Activated naive CD4-positive, alpha-beta T cell treated with anti-CD3 and anti-CD28 coated beads, Interleukin-2, amount 10 ng/mL, durations not matched to agents 7 days and 5 days (primary cell): ENCODE measurements at regions not wholly inside any gene's neighbourhood (a gene's known extent, or its start where the extent isn't known, plus 50 kb on each side); places are given as distances from the start of the nearest gene placed in this dataset.
"Not testable (repeated sequence)": the region's sequence is repeated elsewhere in the genome, so short reads cannot be mapped to it uniquely, and the experiment has no call there.

Experiments used
- CTCF ChIA-PET: fragments of 350-600 bp; sonication (Branson Sonifier 250); formaldehyde crosslinking; loops from one replicate; lab custom pipeline; 2021; ENCODE audit warnings: antibody characterized with exemption; lab: Charles Lee
- DNase-seq: peaks from one replicate; pipeline ENCODE4 v3.0.0-alpha.2; 2020
- H3K27ac Mint-ChIP-seq: one replicate; pipeline ENCODE4 v1.8.0; 2021; ENCODE audit warnings: mild to moderate bottlenecking, moderate library complexity, mixed read lengths
- H3K27me3 Mint-ChIP-seq: one replicate; pipeline ENCODE4 v1.8.0; 2021; ENCODE audit warnings: mild to moderate bottlenecking, mixed read lengths
- H3K36me3 Mint-ChIP-seq: one replicate; pipeline ENCODE4 v1.8.0; 2021; ENCODE audit warnings: mixed read lengths
- H3K4me1 Mint-ChIP-seq: one replicate; pipeline ENCODE4 v1.8.0; 2021; ENCODE audit warnings: mixed read lengths
- H3K4me3 Mint-ChIP-seq: one replicate; pipeline ENCODE4 v1.8.0; 2021; ENCODE audit warnings: mild to moderate bottlenecking, moderate library complexity, mixed read lengths
- H3K9me3 Mint-ChIP-seq: one replicate; pipeline ENCODE4 v1.8.0; 2021; ENCODE audit warnings: mixed read lengths

GRCh38 chr7:68744036-68744435 lies 854.2 kb upstream of the AUTS2 start:
- Mint-ChIP-seq H3K36me3 (no peaks in the 10 kb centered on the region), H3K9me3 (peaks cover 20% of the 10 kb centered on the region), H3K4me1 (no peaks in the 10 kb centered on the region), H3K4me3 (no peak overlapping the region), H3K27ac (no peak overlapping the region), H3K27me3 (no peaks in the 10 kb centered on the region)
- DNase-seq: no peak
- CTCF ChIA-PET: no interaction called here

GRCh38 chr7:68748934-68749900 lies 849.1 kb upstream of the AUTS2 start:
- no peaks in the 10 kb centered on the region for H3K36me3 Mint-ChIP-seq
- H3K27me3 Mint-ChIP-seq: no peaks in the 10 kb centered on the region
- H3K9me3 Mint-ChIP-seq: peaks cover 19% of the 10 kb centered on the region
- H3K27ac Mint-ChIP-seq: no peak overlapping the region
- no peaks in the 10 kb centered on the region for H3K4me1 Mint-ChIP-seq
- CTCF ChIA-PET: no interaction called here
- no peak for DNase-seq
- H3K4me3 Mint-ChIP-seq: no peak overlapping the region

DNA sequence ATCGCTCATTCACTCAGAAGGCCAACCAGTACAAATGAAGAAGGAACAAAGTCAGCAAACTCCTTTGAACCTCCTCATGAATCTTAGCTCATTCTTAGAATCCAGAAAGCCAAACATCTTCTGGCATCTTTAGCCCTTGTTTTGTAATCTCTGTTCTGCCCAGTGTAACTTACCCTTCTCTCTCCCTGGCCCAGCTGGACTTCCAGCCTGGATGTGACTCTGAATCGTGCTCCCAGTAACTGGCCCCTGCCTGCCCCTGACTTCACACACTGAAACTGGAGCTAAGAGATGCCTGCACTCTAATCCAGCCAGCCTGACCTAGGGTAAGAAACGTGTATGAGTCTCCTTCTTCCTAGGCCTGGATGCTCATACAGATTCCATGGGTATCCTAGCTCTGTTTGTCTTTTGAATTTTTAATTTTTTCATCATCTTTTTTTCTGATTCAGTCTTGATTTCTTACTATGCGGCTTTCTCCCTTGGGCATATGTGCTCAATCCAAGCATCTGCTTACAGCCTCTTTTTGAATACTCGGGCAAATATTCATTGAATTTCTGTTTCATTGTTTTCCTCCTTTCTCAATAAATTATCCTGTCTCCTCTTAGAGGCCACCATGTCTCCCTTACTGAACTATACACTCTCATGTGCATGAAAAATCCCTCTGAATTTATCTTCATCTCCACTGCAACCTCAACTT lies 845.6 kb upstream of the AUTS2 start:
- no peak for DNase-seq
- H3K27ac Mint-ChIP-seq: no peak overlapping the region
- H3K4me1 Mint-ChIP-seq: no peaks in the 10 kb centered on the region
- H3K4me3 Mint-ChIP-seq: no peak overlapping the region
- no peaks in the 10 kb centered on the region for H3K36me3 Mint-ChIP-seq
- H3K9me3 Mint-ChIP-seq: peaks cover 19% of the 10 kb centered on the region
- H3K27me3 Mint-ChIP-seq: no peaks in the 10 kb centered on the region
- CTCF ChIA-PET: no interaction called here

- H3K27me3 Mint-ChIP-seq: no peaks in the 10 kb centered on the region
- DNase-seq: no peak
- H3K4me3 Mint-ChIP-seq: no peak overlapping the region
- no peaks in the 10 kb centered on the region for H3K36me3 Mint-ChIP-seq
- no peaks in the 10 kb centered on the region for H3K4me1 Mint-ChIP-seq
- no peak overlapping the region for H3K27ac Mint-ChIP-seq
- peaks cover 18% of the 10 kb centered on the region for H3K9me3 Mint-ChIP-seq
- CTCF ChIA-PET: no interaction called here
These were observed 843.9 kb upstream of the AUTS2 start for GRCh38 chr7:68754414-68754813.

GRCh38 chr7:68756986-68757495 lies 841.2 kb upstream of the AUTS2 start:
- Mint-ChIP-seq H3K4me3 (no peak overlapping the region), H3K27me3 (no peaks in the 10 kb centered on the region), H3K4me1 (no peaks in the 10 kb centered on the region), H3K36me3 (no peaks in the 10 kb centered on the region), H3K9me3 (peaks cover 26% of the 10 kb centered on the region), H3K27ac (no peak overlapping the region)
- DNase-seq: no peak
- CTCF ChIA-PET: no interaction called here

DNA sequence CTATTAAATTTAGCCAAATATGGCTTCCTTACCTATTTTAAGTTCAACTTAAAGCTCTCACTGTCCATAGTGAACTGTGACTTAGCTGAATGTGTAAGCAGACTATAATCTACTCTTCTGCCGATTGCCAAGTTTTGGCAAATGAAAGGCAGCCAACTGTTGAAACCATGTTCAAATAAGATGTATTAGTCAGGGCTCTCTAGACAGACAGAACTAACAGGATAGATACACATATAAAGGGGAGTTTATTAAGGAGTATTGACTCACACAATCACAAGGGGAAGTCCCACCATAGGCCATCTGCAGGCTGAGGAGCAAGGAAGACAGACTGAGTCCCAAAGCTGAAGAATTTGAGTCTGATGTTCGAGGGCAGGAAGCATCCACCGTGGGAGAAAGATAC lies 837.7 kb upstream of the AUTS2 start:
- H3K27me3 Mint-ChIP-seq: no peaks in the 10 kb centered on the region
- no peaks in the 10 kb centered on the region for H3K36me3 Mint-ChIP-seq
- H3K9me3 Mint-ChIP-seq: peaks cover 34% of the 10 kb centered on the region
- no peak overlapping the region for H3K27ac Mint-ChIP-seq
- DNase-seq: no peak
- no peaks in the 10 kb centered on the region for H3K4me1 Mint-ChIP-seq
- H3K4me3 Mint-ChIP-seq: no peak overlapping the region
- CTCF ChIA-PET: no interaction called here

GRCh38 chr7:68767462-68767861 lies 830.8 kb upstream of the AUTS2 start:
- H3K27ac Mint-ChIP-seq: no peak overlapping the region
- DNase-seq: no peak
- no peaks in the 10 kb centered on the region for H3K27me3 Mint-ChIP-seq
- CTCF ChIA-PET: no interaction called here
- no peak overlapping the region for H3K4me3 Mint-ChIP-seq
- H3K36me3 Mint-ChIP-seq: no peaks in the 10 kb centered on the region
- H3K4me1 Mint-ChIP-seq: no peaks in the 10 kb centered on the region
- H3K9me3 Mint-ChIP-seq: peaks cover 21% of the 10 kb centered on the region

- Mint-ChIP-seq H3K27me3 (no peaks in the 10 kb centered on the region), H3K4me1 (no peaks in the 10 kb centered on the region), H3K9me3 (peaks cover 17% of the 10 kb centered on the region), H3K36me3 (no peaks in the 10 kb centered on the region), H3K27ac (no peak overlapping the region), H3K4me3 (no peak overlapping the region)
- CTCF ChIA-PET: no interaction called here
- DNase-seq: no peak
These were observed 827.6 kb upstream of the AUTS2 start for GRCh38 chr7:68770649-68771048.

DNA sequence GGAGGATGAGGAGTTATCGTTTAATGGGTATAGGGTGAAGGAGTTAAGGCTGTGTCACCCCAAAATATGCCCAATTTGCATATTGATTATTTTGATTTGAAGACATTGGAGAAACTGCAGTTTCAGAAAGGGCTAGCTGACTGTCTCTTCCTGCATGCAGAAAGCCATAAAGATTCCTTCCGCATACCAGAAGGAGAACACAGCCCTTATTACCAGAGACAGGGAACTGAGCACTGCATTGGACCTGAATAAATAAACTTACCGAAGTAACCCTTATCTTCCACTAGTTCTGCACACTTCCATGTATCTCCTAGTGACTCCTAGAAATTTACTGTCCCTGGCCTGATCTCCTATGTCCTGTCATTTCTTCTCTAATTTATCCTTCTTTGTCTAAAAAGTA lies 821.9 kb upstream of the AUTS2 start:
- H3K27me3 Mint-ChIP-seq: no peaks in the 10 kb centered on the region

GRCh38 chr7:68783684-68784083 lies 814.6 kb upstream of the AUTS2 start:
- peaks cover 2% of the 10 kb centered on the region for H3K36me3 Mint-ChIP-seq
- DNase-seq: no peak
- CTCF ChIA-PET: no interaction called here
- H3K27ac Mint-ChIP-seq: no peak overlapping the region
- no peak overlapping the region for H3K4me3 Mint-ChIP-seq
- H3K27me3 Mint-ChIP-seq: no peaks in the 10 kb centered on the region
- H3K9me3 Mint-ChIP-seq: peaks cover 29% of the 10 kb centered on the region
- no peaks in the 10 kb centered on the region for H3K4me1 Mint-ChIP-seq

More for the DNA sequence above, 821.9 kb upstream of the AUTS2 start:
- no peaks in the 10 kb centered on the region for H3K36me3 Mint-ChIP-seq
- H3K4me1 Mint-ChIP-seq: no peaks in the 10 kb centered on the region
- no peak for DNase-seq
- H3K27ac Mint-ChIP-seq: no peak overlapping the region
- peaks cover 30% of the 10 kb centered on the region for H3K9me3 Mint-ChIP-seq
- CTCF ChIA-PET: no interaction called here
- no peak overlapping the region for H3K4me3 Mint-ChIP-seq

DNA sequence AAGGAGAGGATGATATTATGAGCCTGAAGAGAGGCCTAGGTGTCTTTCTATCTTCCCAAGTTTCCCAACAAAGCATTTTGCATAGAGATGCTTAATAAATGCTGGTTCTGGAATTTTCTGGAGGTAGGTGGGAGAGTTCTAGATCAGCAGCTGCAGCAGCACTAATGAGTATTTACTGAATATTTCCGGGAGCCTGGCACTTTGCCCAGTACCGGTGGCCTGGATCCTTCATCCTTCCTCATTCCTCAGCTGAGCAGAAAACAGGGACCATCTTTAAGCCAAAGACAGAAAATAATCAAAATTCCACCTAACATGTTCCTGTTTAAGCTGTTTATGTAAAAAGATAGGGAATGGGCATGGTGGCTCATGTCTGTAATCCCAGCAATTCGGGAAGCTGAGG lies 813.2 kb upstream of the AUTS2 start:
- Mint-ChIP-seq H3K36me3 (peaks cover 2% of the 10 kb centered on the region), H3K27ac (no peak overlapping the region), H3K4me3 (no peak overlapping the region), H3K9me3 (peaks cover 26% of the 10 kb centered on the region), H3K27me3 (no peaks in the 10 kb centered on the region), H3K4me1 (no peaks in the 10 kb centered on the region)
- DNase-seq: no peak
- CTCF ChIA-PET: no interaction called here

- no peak overlapping the region for H3K4me3 Mint-ChIP-seq
- peaks cover 35% of the 10 kb centered on the region for H3K9me3 Mint-ChIP-seq
- H3K27me3 Mint-ChIP-seq: no peaks in the 10 kb centered on the region
- H3K36me3 Mint-ChIP-seq: peaks cover 2% of the 10 kb centered on the region
- H3K4me1 Mint-ChIP-seq: no peaks in the 10 kb centered on the region
- DNase-seq: no peak
- H3K27ac Mint-ChIP-seq: no peak overlapping the region
- CTCF ChIA-PET: no interaction called here
These were observed 810.7 kb upstream of the AUTS2 start for GRCh38 chr7:68787566-68787965.

GRCh38 chr7:68788529-68788928 lies 809.7 kb upstream of the AUTS2 start:
- not testable (repeated sequence) for H3K27ac Mint-ChIP-seq, H3K36me3 Mint-ChIP-seq, H3K27me3 Mint-ChIP-seq, H3K4me3 Mint-ChIP-seq, DNase-seq, H3K4me1 Mint-ChIP-seq
- peaks cover 32% of the 10 kb centered on the region for H3K9me3 Mint-ChIP-seq
- CTCF ChIA-PET: interaction anchor here (0.7 kb wide), 1 partner anchor 542 kb away, joined by 3 read pairs; no protein-coding TSS in a partner anchor

GRCh38 chr7:68789597-68789996 lies 808.7 kb upstream of the AUTS2 start:
- Mint-ChIP-seq H3K36me3 (no peaks in the 10 kb centered on the region), H3K27ac (no peak overlapping the region), H3K4me3 (no peak overlapping the region), H3K27me3 (no peaks in the 10 kb centered on the region), H3K9me3 (peaks cover 31% of the 10 kb centered on the region), H3K4me1 (no peaks in the 10 kb centered on the region)
- DNase-seq: no peak
- CTCF ChIA-PET: no interaction called here
